Neuronal stem cell (in vitro differentiated cells): ENCODE measurements at regions not wholly inside any gene's neighbourhood (a gene's known extent, or its start where the extent isn't known, plus 50 kb on each side); places are given as distances from the start of the nearest gene placed in this dataset.
"Not testable (repeated sequence)": the region's sequence is repeated elsewhere in the genome, so short reads cannot be mapped to it uniquely, and the experiment has no call there.

Experiments
- DNase-seq: peaks from one replicate; pipeline ENCODE4 v3.0.0-alpha.2; 2013; ENCODE audit warnings: low spot score
- H2AFZ ChIP-seq: one replicate; pipeline ENCODE4 v1.6.1; 2013; ENCODE audit warnings: mild to moderate bottlenecking, low read length, inconsistent platforms
- H2AK5ac ChIP-seq: 2 replicates; pipeline ENCODE4 v1.6.1; 2013; ENCODE audit warnings: low read depth, mild to moderate bottlenecking, inconsistent platforms, low read length, moderate library complexity, mixed read lengths
- H2BK120ac ChIP-seq: 2 replicates; pipeline ENCODE4 v1.6.1; 2013; ENCODE audit warnings: low read depth, mild to moderate bottlenecking, inconsistent platforms, low read length, moderate library complexity, mixed read lengths
- H2BK12ac ChIP-seq: one replicate; pipeline ENCODE4 v1.6.1; 2013; ENCODE audit warnings: low read length, inconsistent platforms
- H2BK15ac ChIP-seq: 2 replicates; pipeline ENCODE4 v1.6.1; 2013; ENCODE audit warnings: mild to moderate bottlenecking, low read length, inconsistent platforms, mixed read lengths
- H2BK5ac ChIP-seq: one replicate; pipeline ENCODE4 v1.6.1; 2013; ENCODE audit warnings: inconsistent platforms, mild to moderate bottlenecking, low read length, moderate library complexity
- H3K14ac ChIP-seq: one replicate; pipeline ENCODE4 v1.6.1; 2013; ENCODE audit warnings: low read length, inconsistent platforms
- H3K18ac ChIP-seq: 2 replicates; pipeline ENCODE4 v1.6.1; 2013; ENCODE audit warnings: low read length, inconsistent platforms
- H3K23ac ChIP-seq: 2 replicates; pipeline ENCODE4 v1.6.1; 2013; ENCODE audit warnings: low read depth, mild to moderate bottlenecking, mixed read lengths, low read length, inconsistent platforms; ENCODE audit not compliant: poor library complexity
- H3K27ac ChIP-seq: replicated peaks from 3 replicates; pipeline ENCODE4 v1.5.1; 2013; ENCODE audit warnings: low read length, inconsistent platforms
- H3K27me3 ChIP-seq, 3 experiments: 2 replicates each; pipeline ENCODE4 v1.6.1; 2013; ENCODE audit warnings: low read length in 3 of 3, mild to moderate bottlenecking in 2 of 3, inconsistent platforms in 1 of 3, low read depth in 1 of 3, mixed read lengths in 1 of 3, moderate library complexity in 1 of 3; ENCODE audit not compliant: control insufficient read depth in 3 of 3, insufficient read depth in 3 of 3
- H3K36me3 ChIP-seq, 2 donors: replicated peaks in 1 of 2; 2 replicates each; pipeline ENCODE4 v1.6.1; 2013; ENCODE audit warnings: low read length in 2 of 2; ENCODE audit not compliant: control insufficient read depth in 2 of 2, insufficient read depth in 2 of 2
- H3K4ac ChIP-seq: 2 replicates; pipeline ENCODE4 v1.6.1; 2013; ENCODE audit warnings: inconsistent platforms, mild to moderate bottlenecking, low read length, moderate library complexity
- H3K4me1 ChIP-seq, 2 donors: 1 replicate in 1 of 2; 2 replicates in 1 of 2; pipeline ENCODE4 v1.6.1; 2013; ENCODE audit warnings: low read length in 2 of 2, low read depth in 1 of 2; ENCODE audit not compliant: control insufficient read depth in 2 of 2, insufficient read depth in 1 of 2
- H3K4me2 ChIP-seq: one replicate; pipeline ENCODE4 v1.6.1; 2013; ENCODE audit warnings: mild to moderate bottlenecking, low read length, inconsistent platforms; ENCODE audit not compliant: insufficient read depth, poor library complexity, severe bottlenecking
- H3K4me3 ChIP-seq, 2 donors: 2 replicates each; pipeline ENCODE4 v1.5.1; 2013; ENCODE audit warnings: low read length in 2 of 2, mild to moderate bottlenecking in 2 of 2, inconsistent platforms in 1 of 2, moderate library complexity in 1 of 2
- H3K79me1 ChIP-seq: one replicate; pipeline ENCODE4 v1.6.1; 2013; ENCODE audit warnings: low read depth, mild to moderate bottlenecking, inconsistent platforms, low read length, moderate library complexity
- H3K9ac ChIP-seq: one replicate; pipeline ENCODE4 v1.6.1; 2013; ENCODE audit warnings: mild to moderate bottlenecking, low read depth, low read length, inconsistent platforms; ENCODE audit not compliant: poor library complexity
- H3K9me3 ChIP-seq, 2 donors: replicated peaks in 1 of 2; 2 replicates each; pipeline versions ENCODE3 to v1.6.1; 2013; ENCODE audit warnings: low read length in 2 of 2, mild to moderate bottlenecking in 2 of 2, inconsistent platforms in 1 of 2, low read depth in 1 of 2, mixed read lengths in 1 of 2, moderate library complexity in 1 of 2; ENCODE audit not compliant: control insufficient read depth in 2 of 2, insufficient read depth in 1 of 2
- H4K8ac ChIP-seq: one replicate; pipeline ENCODE4 v1.6.1; 2013; ENCODE audit warnings: low read depth, mild to moderate bottlenecking, inconsistent platforms, low read length, moderate library complexity
- H4K91ac ChIP-seq: one replicate; pipeline ENCODE4 v1.6.1; 2013; ENCODE audit warnings: low read length, low read depth, mild to moderate bottlenecking, inconsistent platforms; ENCODE audit not compliant: poor library complexity
- WGBS, 2 donors: extraction: QIAGEN DNeasy Blood & Tissue Kit; methylation state at CpG; one replicate each; pipeline ENCODE4 v1.1.7; 2013; ENCODE audit warnings: missing lambda C conversion rate in 2 of 2, mixed read lengths in 1 of 2; ENCODE audit not compliant: insufficient read length in 2 of 2, insufficient replicate concordance in 1 of 2; ENCODE audit errors: extremely low coverage in 2 of 2; 5-methylcytosine and 5-hydroxymethylcytosine counted together

DNA sequence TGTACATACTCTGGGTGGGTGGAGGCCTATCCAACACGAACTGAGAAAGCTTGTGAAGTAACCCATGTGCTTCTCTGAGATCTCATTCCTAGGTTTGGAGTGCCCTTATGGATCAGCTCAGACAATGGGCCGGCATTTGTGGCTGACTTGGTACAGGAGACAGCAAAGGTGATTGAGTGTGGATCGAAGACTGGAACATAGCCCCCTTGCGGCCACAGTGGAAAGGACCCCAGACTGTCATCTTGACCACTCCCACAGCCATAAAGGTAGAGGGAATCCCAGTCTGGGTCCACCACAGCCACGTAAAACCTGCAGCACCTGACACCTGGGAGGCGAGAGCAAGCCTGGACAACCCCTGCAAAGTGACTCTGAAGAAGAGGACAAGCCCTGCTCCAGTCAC is 598.0 kb upstream of the AADAT start:
- H4K8ac ChIP-seq = no peak overlapping the region
- no peak overlapping the region for H4K91ac ChIP-seq
- WGBS, 2 donors = no CpG with 5 or more reads among the region's 6 CpGs
- no peaks in the 10 kb centered on the region for H3K4me1 ChIP-seq
- H3K27me3 ChIP-seq = no peaks in the 10 kb centered on the region
- no peaks in the 10 kb centered on the region for H3K9me3 ChIP-seq
- H3K36me3 ChIP-seq = no peaks in the 10 kb centered on the region
- no peak overlapping the region for H3K4me2 ChIP-seq
- no peak overlapping the region for H2AFZ ChIP-seq
- no peak overlapping the region for H3K23ac ChIP-seq
- no peak overlapping the region for H3K9ac ChIP-seq
- no peak overlapping the region for H3K18ac ChIP-seq
- H3K4me3 ChIP-seq = no peak overlapping the region
- H3K79me1 ChIP-seq = no peaks in the 10 kb centered on the region
- H2BK5ac ChIP-seq = no peak overlapping the region
- no peak overlapping the region for H2BK12ac ChIP-seq
- DNase-seq = no peak
- no peak overlapping the region for H3K27ac ChIP-seq
- H2BK15ac ChIP-seq = no peak overlapping the region
- H2BK120ac ChIP-seq = no peak overlapping the region
- H3K4ac ChIP-seq = no peak overlapping the region
- H3K14ac ChIP-seq = no peak overlapping the region
- no peak overlapping the region for H2AK5ac ChIP-seq

DNA sequence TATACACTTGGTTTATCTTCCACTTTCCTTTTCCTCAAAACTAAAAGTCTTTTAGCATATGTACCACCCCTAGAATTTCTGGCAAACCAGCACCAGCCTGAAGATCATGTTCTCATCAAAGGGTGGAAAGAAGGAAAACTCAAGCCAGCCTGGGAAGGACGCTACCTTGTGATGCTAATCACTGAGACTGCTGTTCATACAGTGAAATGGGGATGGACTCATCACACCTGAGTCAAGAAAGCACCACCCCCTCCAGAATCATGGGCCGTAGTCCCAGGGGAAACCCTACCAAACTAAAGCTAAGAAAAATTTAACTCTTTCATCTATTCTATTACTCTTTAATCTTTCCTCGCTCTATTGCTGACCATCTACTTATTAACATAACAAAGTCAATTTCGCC is 595.9 kb upstream of the AADAT start:
- H2BK12ac ChIP-seq, H4K8ac ChIP-seq, H2BK15ac ChIP-seq, H2AFZ ChIP-seq, H3K36me3 ChIP-seq, H3K4me3 ChIP-seq, H3K79me1 ChIP-seq, H2BK120ac ChIP-seq, H3K23ac ChIP-seq, H3K9me3 ChIP-seq, H2AK5ac ChIP-seq, H3K14ac ChIP-seq, H3K4me1 ChIP-seq, H3K27ac ChIP-seq, H3K9ac ChIP-seq, H3K4ac ChIP-seq, H2BK5ac ChIP-seq, H3K18ac ChIP-seq, H4K91ac ChIP-seq, DNase-seq, H3K4me2 ChIP-seq, H3K27me3 ChIP-seq: not testable (repeated sequence)
- WGBS, 2 donors = 100% methylated on average over 1 to 2 of the region's 4 CpGs

DNA sequence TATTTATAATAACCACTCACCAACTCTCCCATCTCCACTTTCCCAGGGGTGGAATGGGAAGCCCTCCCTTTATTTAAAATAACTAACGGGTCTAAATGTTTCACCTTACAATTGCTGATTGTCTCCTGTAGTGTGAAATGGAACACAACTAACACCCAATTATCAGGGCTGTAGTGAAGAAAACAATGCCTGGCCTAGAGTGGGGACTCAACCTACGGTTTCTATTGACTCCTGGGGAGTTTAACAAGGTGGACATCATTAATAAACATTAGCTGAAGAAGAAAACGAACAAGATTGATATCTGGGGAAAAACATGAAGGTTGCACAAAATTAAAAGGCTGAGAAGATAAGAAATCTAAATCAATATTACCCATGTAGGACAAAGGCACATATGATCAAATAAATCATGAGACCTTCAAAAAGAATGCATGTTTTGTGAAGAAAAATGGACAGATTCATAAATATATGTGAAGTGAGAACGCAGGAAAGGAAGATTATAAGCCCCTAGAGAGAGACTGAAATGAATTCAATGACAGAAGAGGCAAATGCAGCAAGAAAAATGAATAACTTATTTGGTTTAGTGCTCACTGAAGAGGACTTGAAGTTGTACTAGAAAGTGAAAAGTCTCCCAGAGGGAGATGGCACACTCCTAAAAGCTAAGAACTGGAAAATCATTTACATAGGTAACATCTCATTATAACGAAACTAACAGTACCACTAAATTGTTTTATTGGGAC is 593.0 kb upstream of the AADAT start:
- Histone ChIP-seq H3K36me3 (no peaks in the 10 kb centered on the region), H4K8ac (no peak overlapping the region), H2AFZ (no peak overlapping the region), H3K9ac (no peak overlapping the region), H3K27me3 (no peaks in the 10 kb centered on the region), H4K91ac (no peak overlapping the region), H2AK5ac (no peak overlapping the region), H3K4me3 (no peak overlapping the region), H2BK5ac (no peak overlapping the region), H3K18ac (no peak overlapping the region), H3K4me2 (no peak overlapping the region), H3K23ac (no peak overlapping the region), H3K4me1 (peaks cover 0 to 2% of the 10 kb centered on the region in 2 donors), H2BK15ac (no peak overlapping the region), H3K79me1 (no peaks in the 10 kb centered on the region), H3K14ac (no peak overlapping the region), H3K4ac (no peak overlapping the region), H3K27ac (no peak overlapping the region), H2BK12ac (no peak overlapping the region), H2BK120ac (no peak overlapping the region), H3K9me3 (no peaks in the 10 kb centered on the region)
- DNase-seq = no peak
- WGBS, 2 donors = no CpG with 5 or more reads among the region's 5 CpGs

DNA sequence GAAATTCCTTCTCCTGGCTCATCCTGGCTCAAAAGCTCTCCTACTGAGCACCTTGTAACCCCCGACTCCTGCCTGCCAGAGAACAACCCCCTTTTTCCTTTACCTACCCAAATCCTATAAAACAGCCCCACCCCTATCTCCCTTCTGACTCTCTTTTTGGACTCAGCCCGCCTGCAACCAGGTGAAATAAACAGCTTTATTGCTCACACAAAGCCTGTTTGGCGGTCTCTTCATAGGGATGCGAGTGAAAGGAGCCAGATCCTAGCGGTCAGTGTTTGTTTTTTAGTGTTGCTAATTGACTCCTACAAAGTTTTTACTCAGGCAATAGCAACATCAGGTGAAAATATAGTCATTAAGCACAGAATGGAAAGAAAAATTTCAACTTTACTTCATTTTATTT is 592.3 kb upstream of the AADAT start:
- H3K4me2 ChIP-seq, H3K9ac ChIP-seq, H2AK5ac ChIP-seq, H4K8ac ChIP-seq, H3K4me1 ChIP-seq, H3K14ac ChIP-seq, H2BK15ac ChIP-seq, H2BK12ac ChIP-seq, H3K9me3 ChIP-seq, H3K18ac ChIP-seq, H3K23ac ChIP-seq, H3K27me3 ChIP-seq, H3K4ac ChIP-seq, H3K27ac ChIP-seq, H2BK5ac ChIP-seq, H3K4me3 ChIP-seq, H3K79me1 ChIP-seq, H2BK120ac ChIP-seq, H2AFZ ChIP-seq, DNase-seq, H4K91ac ChIP-seq, H3K36me3 ChIP-seq: not testable (repeated sequence)
- WGBS, 2 donors = no CpG with 5 or more reads among the region's 5 CpGs
